Breast epithelium (tissue), 3 donors: ENCODE measurements at regions not wholly inside any gene's neighbourhood (a gene's known extent, or its start where the extent isn't known, plus 50 kb on each side); places are given as distances from the start of the nearest gene placed in this dataset.

Experiments used
- POLR2A ChIP-seq: fragments of 450-650 bp; IDR thresholded peaks from one replicate; pipeline ENCODE4 v1.6.1; 2016; ENCODE audit warnings: antibody characterized with exemption, mild to moderate bottlenecking, moderate library complexity
- POLR2AphosphoS5 ChIP-seq, 3 donors: sonication (generic); formaldehyde crosslinking; IDR thresholded peaks; one replicate each; pipeline ENCODE4 v1.6.1; 2017; ENCODE audit warnings: antibody characterized with exemption in 3 of 3
- TF ChIP-seq, protein P1 (sequence below), 3 donors: fragments of 450-650 bp; IDR thresholded peaks; one replicate each; pipeline ENCODE4 v1.5.1; 2016 to 2017; ENCODE audit warnings: antibody characterized with exemption in 3 of 3, mild to moderate bottlenecking in 3 of 3, moderate library complexity in 3 of 3

DNA sequence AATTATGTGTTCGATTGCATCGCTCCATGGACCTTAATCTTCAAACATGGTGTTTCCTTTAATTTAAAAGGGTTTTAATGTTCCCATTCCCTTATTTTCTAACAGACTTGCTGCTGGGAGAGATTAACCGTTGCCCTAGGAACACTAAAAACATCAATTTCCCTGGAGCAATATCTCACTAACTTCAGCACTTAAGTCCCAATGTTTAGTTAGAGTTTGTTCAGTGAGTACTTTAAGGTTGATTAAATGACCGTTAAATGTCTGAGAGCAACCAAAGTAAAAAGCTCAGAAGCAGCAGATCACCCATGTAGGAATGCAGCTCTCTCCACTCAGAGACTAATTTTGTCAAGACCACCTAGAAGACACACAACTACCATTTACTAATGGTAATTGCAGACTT, 111.2 kb upstream of the PDE5A start:
- TF ChIP-seq, protein P1, sequence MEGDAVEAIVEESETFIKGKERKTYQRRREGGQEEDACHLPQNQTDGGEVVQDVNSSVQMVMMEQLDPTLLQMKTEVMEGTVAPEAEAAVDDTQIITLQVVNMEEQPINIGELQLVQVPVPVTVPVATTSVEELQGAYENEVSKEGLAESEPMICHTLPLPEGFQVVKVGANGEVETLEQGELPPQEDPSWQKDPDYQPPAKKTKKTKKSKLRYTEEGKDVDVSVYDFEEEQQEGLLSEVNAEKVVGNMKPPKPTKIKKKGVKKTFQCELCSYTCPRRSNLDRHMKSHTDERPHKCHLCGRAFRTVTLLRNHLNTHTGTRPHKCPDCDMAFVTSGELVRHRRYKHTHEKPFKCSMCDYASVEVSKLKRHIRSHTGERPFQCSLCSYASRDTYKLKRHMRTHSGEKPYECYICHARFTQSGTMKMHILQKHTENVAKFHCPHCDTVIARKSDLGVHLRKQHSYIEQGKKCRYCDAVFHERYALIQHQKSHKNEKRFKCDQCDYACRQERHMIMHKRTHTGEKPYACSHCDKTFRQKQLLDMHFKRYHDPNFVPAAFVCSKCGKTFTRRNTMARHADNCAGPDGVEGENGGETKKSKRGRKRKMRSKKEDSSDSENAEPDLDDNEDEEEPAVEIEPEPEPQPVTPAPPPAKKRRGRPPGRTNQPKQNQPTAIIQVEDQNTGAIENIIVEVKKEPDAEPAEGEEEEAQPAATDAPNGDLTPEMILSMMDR (IDR thresholded peaks at IDR 0.05), result no peak
- TF ChIP-seq POLR2AphosphoS5 (IDR thresholded peaks at IDR 0.05) (no peak), POLR2A (no peak)
